SU-DHL-6 (cell line): ENCODE measurements at regions not wholly inside any gene's neighbourhood (a gene's known extent, or its start where the extent isn't known, plus 50 kb on each side); places are given as distances from the start of the nearest gene placed in this dataset.

Experiments used
- EZH2phosphoT487 ChIP-seq: fragments of 200-600 bp; sonication (generic), shearing (Covaris generic); conservative IDR thresholded peaks from 2 replicates; pipeline ENCODE4 v1.6.1; 2018; ENCODE audit warnings: mild to moderate bottlenecking, antibody characterized with exemption, low read length, moderate library complexity, mixed read lengths
- TF ChIP-seq, protein P1 (sequence below): fragments of 200-600 bp; sonication (generic); IDR thresholded peaks from one replicate; pipeline ENCODE4 v1.5.1; 2017; ENCODE audit warnings: antibody characterized with exemption, mild to moderate bottlenecking, low read length, moderate library complexity; ENCODE audit not compliant: insufficient read depth, poor library complexity, severe bottlenecking

DNA sequence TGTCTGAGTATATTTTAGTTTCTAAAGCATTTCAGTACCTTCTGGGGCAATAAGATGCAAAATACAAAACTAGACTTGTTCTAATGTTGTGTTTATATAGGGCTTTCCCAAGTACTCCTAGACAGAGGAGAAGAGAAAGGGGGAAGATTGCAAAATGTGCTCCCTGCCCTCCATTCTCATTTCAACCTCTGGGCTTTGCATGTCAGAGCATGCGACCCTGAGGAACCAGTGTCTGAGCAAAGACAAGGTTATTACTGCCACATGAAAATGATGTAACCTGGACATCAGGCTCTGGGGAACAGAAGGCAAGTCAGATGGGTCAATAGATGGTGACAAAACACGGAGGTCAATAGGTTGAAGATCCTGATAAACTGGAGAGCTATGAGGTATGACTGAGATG, 253.5 kb upstream of the TCF21 start:
- TF ChIP-seq, protein P1, sequence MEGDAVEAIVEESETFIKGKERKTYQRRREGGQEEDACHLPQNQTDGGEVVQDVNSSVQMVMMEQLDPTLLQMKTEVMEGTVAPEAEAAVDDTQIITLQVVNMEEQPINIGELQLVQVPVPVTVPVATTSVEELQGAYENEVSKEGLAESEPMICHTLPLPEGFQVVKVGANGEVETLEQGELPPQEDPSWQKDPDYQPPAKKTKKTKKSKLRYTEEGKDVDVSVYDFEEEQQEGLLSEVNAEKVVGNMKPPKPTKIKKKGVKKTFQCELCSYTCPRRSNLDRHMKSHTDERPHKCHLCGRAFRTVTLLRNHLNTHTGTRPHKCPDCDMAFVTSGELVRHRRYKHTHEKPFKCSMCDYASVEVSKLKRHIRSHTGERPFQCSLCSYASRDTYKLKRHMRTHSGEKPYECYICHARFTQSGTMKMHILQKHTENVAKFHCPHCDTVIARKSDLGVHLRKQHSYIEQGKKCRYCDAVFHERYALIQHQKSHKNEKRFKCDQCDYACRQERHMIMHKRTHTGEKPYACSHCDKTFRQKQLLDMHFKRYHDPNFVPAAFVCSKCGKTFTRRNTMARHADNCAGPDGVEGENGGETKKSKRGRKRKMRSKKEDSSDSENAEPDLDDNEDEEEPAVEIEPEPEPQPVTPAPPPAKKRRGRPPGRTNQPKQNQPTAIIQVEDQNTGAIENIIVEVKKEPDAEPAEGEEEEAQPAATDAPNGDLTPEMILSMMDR = no peak
- TF ChIP-seq EZH2phosphoT487 = no peak
